OCI-LY1 (cell line): ENCODE measurements at regions not wholly inside any gene's neighbourhood (a gene's known extent, or its start where the extent isn't known, plus 50 kb on each side); places are given as distances from the start of the nearest gene placed in this dataset.

Experiments used
- H2AFZ ChIP-seq: fragments of 200-600 bp; sonication (generic), shearing (Covaris generic); 2 replicates; pipeline ENCODE4 v1.6.0; 2014; ENCODE audit warnings: antibody characterized with exemption, mild to moderate bottlenecking, low read length
- H3F3A ChIP-seq: fragments of 200-600 bp; sonication (generic), shearing (Covaris generic); 2 replicates; pipeline ENCODE4 v1.6.0; 2014; ENCODE audit warnings: mild to moderate bottlenecking, antibody characterized with exemption, low read length, moderate library complexity; ENCODE audit not compliant: insufficient read depth
- H3K27ac ChIP-seq: fragments of 200-600 bp; sonication (generic); 2 replicates; pipeline ENCODE4 v1.5.1; 2014; ENCODE audit warnings: low read length, mixed run types, mild to moderate bottlenecking, low read depth; ENCODE audit not compliant: poor library complexity, severe bottlenecking
- H3K27me3 ChIP-seq: fragments of 200-600 bp; sonication (generic); 2 replicates; pipeline ENCODE4 v1.6.0; 2014; ENCODE audit warnings: antibody characterized with exemption, mild to moderate bottlenecking, low read length, moderate library complexity; ENCODE audit not compliant: insufficient read depth
- H3K36me3 ChIP-seq: fragments of 200-600 bp; sonication (generic); 2 replicates; pipeline ENCODE4 v1.6.1; 2014; ENCODE audit warnings: mild to moderate bottlenecking, antibody characterized with exemption, low read length, moderate library complexity, mixed read lengths; ENCODE audit not compliant: insufficient read depth
- H3K4me1 ChIP-seq: fragments of 200-600 bp; sonication (generic); 2 replicates; pipeline ENCODE4 v1.5.1; 2014; ENCODE audit warnings: mild to moderate bottlenecking, low read length, moderate library complexity; ENCODE audit not compliant: insufficient read depth, severe bottlenecking
- H3K4me2 ChIP-seq: fragments of 200-600 bp; sonication (generic), shearing (Covaris generic); 2 replicates; pipeline ENCODE4 v1.6.1; 2014; ENCODE audit warnings: low read length
- H3K4me3 ChIP-seq: fragments of 200-600 bp; sonication (generic); 2 replicates; pipeline ENCODE4 v1.5.1; 2014; ENCODE audit warnings: low read length, low read depth, mild to moderate bottlenecking, mixed read lengths; ENCODE audit not compliant: poor library complexity, severe bottlenecking
- H3K79me2 ChIP-seq: fragments of 200-600 bp; shearing (Covaris generic); 2 replicates; pipeline ENCODE4 v1.6.1; 2016; ENCODE audit warnings: mixed run types, low read length, mixed read lengths; ENCODE audit not compliant: insufficient read depth
- H3K9ac ChIP-seq: fragments of 200-600 bp; sonication (generic), shearing (Covaris generic); 2 replicates; pipeline ENCODE4 v1.6.1; 2014; ENCODE audit warnings: mild to moderate bottlenecking, low read length, mixed read lengths
- H3K9me2 ChIP-seq: fragments of 200-600 bp; sonication (generic), shearing (Covaris generic); 2 replicates; pipeline ENCODE4 v1.6.1; 2014; ENCODE audit warnings: low read depth, mild to moderate bottlenecking, low read length, mixed read lengths
- H3K9me3 ChIP-seq: fragments of 200-600 bp; shearing (Covaris generic); 2 replicates; pipeline ENCODE4 v1.6.1; 2014; ENCODE audit warnings: low read length, mixed read lengths
- H4K20me1 ChIP-seq: fragments of 200-600 bp; sonication (generic), shearing (Covaris generic); 2 replicates; pipeline ENCODE4 v1.6.0; 2016; ENCODE audit warnings: mild to moderate bottlenecking, low read length; ENCODE audit not compliant: insufficient read depth
- CTCF ChIP-seq: fragments of 200-600 bp; sonication (generic), shearing (Covaris generic); IDR thresholded peaks from 2 replicates; pipeline ENCODE4 v1.5.1; 2017; ENCODE audit warnings: mild to moderate bottlenecking, antibody characterized with exemption, low read length, moderate library complexity, mixed read lengths
- EZH2 ChIP-seq: fragments of 200-600 bp; sonication (generic), shearing (Covaris generic); IDR thresholded peaks from 2 replicates; pipeline ENCODE4 v1.8.0; 2017; ENCODE audit warnings: borderline replicate concordance, mixed run types, mild to moderate bottlenecking, antibody characterized with exemption, low read length, moderate library complexity, mixed read lengths

DNA sequence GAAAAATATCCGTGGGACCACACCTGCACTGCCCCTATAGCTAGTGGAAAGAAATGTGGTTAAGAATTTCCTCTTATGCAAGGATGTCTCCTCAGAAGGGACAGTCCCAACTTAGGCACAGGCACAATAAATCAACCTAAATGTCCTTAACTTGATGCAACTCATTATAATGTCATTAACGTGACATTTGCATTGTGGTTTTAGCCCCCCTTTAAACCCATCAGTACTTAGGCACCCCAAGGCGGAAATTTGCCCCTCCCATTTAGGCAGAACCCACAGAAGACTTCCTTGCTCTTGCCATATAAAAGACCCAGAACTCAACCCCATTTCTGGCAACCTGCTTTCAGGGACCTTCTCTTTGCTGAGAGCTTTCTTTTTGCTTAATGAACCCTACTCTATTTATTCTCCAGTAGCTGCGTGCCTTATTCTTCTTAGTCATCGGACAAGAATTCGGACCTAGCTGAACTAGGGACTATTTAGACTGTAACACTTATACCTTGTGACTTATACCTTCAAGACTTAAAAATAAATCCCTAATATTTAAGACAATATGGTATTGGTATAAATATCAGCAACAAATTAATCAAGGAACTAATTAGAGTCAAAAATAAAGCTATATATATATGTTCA, 1281.6 kb upstream of the TMEFF2 start:
- TF ChIP-seq CTCF (no peak), EZH2 (no peak)
- H3K79me2 ChIP-seq, result no peaks in the 10 kb centered on the region
- H3K4me2 ChIP-seq, result no peak overlapping the region
- no peaks in the 10 kb centered on the region for H3K4me1 ChIP-seq
- H3K9ac ChIP-seq, result no peak overlapping the region
- H3K36me3 ChIP-seq, result no peaks in the 10 kb centered on the region
- no peak overlapping the region for H3K27ac ChIP-seq
- H3K4me3 ChIP-seq, result no peak overlapping the region
- H2AFZ ChIP-seq, result no peak overlapping the region
- no peaks in the 10 kb centered on the region for H3F3A ChIP-seq
- no peaks in the 10 kb centered on the region for H3K9me3 ChIP-seq
- H4K20me1 ChIP-seq, result no peaks in the 10 kb centered on the region
- no peaks in the 10 kb centered on the region for H3K9me2 ChIP-seq
- no peaks in the 10 kb centered on the region for H3K27me3 ChIP-seq

DNA sequence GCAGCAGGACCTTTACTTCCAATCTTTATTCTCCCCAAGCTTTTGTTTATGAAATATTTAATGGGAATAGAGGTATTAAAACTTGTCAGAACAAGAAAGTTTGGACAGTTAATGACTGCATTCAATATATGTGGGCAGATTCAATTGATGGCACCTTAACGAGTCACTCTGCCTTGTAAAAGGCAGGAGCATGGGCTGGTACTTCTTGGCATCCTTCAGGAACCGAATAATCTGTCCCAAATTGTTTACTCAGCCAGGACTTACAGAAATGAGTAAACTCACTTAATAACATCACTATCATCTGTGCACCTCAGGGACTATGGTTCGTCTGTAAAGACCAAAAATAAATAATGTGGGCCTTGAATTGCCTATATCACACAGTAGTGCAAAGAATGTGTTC, 1280.3 kb upstream of the TMEFF2 start:
- Histone ChIP-seq H4K20me1 (no peaks in the 10 kb centered on the region), H3K9me2 (no peaks in the 10 kb centered on the region), H3F3A (no peaks in the 10 kb centered on the region), H3K9me3 (no peaks in the 10 kb centered on the region), H3K27me3 (no peaks in the 10 kb centered on the region), H3K27ac (no peak overlapping the region), H3K4me1 (no peaks in the 10 kb centered on the region), H3K9ac (no peak overlapping the region), H3K4me3 (no peak overlapping the region), H3K4me2 (no peak overlapping the region), H3K79me2 (no peaks in the 10 kb centered on the region), H3K36me3 (no peaks in the 10 kb centered on the region), H2AFZ (no peak overlapping the region)
- TF ChIP-seq EZH2 (no peak), CTCF (no peak)

DNA sequence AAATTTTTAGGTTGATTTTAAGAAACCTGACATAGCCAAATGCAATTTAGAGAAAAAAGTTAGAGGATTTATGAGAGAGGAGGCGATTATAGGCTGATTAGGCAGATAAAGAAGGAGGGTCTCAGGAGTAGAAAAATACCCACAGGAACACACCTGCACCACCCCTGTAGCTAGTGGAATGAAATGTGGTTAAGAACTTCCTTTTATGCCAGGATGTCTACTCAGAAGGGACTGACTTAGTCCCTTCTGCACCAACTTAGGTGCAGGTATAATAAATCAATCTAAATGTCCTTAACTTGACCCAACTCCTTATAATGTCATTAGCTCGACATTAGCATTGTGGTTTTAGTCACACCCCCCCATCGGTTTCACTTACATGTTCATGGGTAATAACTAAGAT, 1274.5 kb upstream of the TMEFF2 start:
- no peak overlapping the region for H3K27ac ChIP-seq
- H3K27me3 ChIP-seq, result no peaks in the 10 kb centered on the region
- TF ChIP-seq CTCF (no peak), EZH2 (no peak)
- H3F3A ChIP-seq, result no peaks in the 10 kb centered on the region
- no peaks in the 10 kb centered on the region for H3K9me3 ChIP-seq
- H3K9me2 ChIP-seq, result 0 out of 2 replicates have a peak, but pooled peaks cover 3% of the 10 kb centered on the region
- H4K20me1 ChIP-seq, result no peaks in the 10 kb centered on the region
- H3K4me2 ChIP-seq, result no peak overlapping the region
- H3K4me3 ChIP-seq, result no peak overlapping the region
- H3K79me2 ChIP-seq, result no peaks in the 10 kb centered on the region
- H2AFZ ChIP-seq, result no peak overlapping the region
- H3K36me3 ChIP-seq, result no peaks in the 10 kb centered on the region
- no peak overlapping the region for H3K9ac ChIP-seq
- H3K4me1 ChIP-seq, result no peaks in the 10 kb centered on the region
